Left lobe of liver (tissue), 2 donors: ENCODE measurements at regions not wholly inside any gene's neighbourhood (a gene's known extent, or its start where the extent isn't known, plus 50 kb on each side); places are given as distances from the start of the nearest gene placed in this dataset.

ENCODE experiments used
- ATAC-seq: fragments of 200-7000 bp; cut with Tn5 transposase; one replicate; pipeline ENCODE4 v1.9.1; 2020; ENCODE audit warnings: mild to moderate bottlenecking, moderate library complexity
- DNase-seq: peaks from one replicate; pipeline ENCODE4 v3.0.0-alpha.2; 2020; ENCODE audit warnings: low spot score
- donor health status: DM: no; HTN: no; CAD: no; lungs with moderate emphysema.
- donor health status: DM: no; HTN: yes; CAD: no.

- no peak for ATAC-seq
- DNase-seq, result no peak
Measured at GRCh38 chr5:135127439-135128240, 93.6 kb upstream of the PITX1 start.

DNA sequence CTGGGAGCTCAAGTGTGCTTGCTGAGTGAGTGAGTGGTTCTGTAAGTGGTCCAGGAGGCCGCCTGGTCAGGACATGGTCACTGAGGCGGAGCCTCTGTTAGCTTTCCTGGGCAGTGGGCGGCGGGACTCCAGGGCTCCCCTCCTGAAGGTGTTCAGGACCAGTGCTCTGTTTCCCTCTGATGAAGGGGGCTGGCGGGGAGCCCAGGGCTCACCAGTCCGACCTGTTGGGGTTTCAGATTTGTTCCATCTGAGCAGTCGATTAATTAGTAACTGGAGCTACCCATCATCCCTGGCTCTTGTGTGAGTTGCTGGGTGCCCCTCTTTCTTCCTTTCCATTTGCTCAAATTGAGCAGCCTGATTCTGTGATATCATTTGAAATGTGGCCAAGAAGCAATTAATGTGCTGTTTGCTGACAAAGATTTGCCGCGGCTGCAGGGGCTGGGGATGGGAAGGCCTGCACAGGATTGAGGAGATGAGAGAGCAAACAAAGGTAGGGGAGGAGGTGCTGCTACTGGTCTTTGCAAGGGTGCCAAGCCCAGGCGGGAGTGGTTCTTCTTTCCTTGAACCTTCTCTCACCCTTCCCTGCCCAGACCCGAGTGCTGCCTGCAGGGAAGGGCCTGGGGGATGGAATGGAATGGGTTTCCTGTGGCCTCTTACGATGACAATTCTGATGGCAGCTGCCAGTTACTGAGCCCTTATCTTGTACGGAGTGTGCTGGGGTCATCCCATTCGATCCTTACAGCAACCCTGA is 92.8 kb upstream of the PITX1 start:
- DNase-seq, result no peak
- ATAC-seq, result no peak

- DNase-seq (no peak), ATAC-seq (no peak)
Measured at GRCh38 chr5:135124724-135125123, 90.7 kb upstream of the PITX1 start.

DNA sequence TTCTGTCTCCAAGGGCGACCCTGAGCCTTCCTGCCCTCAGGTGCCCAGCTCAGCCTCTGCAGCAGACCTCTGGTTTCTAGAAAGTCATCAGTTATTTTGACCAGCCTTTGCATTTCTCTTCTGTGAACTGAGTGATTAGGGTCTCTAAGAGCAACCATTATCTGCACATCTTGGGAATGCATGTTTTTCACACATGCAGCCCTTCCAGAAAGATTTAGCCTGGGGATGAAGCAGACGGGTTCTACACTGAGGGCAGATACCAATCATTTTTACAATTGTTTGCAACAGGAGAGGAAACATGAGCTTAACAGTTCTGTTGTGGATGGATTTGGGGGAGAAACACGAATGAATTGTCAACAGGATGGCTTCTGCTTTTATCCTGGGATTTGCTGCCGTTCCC is 90.1 kb upstream of the PITX1 start:
- ATAC-seq, result no peak

DNA sequence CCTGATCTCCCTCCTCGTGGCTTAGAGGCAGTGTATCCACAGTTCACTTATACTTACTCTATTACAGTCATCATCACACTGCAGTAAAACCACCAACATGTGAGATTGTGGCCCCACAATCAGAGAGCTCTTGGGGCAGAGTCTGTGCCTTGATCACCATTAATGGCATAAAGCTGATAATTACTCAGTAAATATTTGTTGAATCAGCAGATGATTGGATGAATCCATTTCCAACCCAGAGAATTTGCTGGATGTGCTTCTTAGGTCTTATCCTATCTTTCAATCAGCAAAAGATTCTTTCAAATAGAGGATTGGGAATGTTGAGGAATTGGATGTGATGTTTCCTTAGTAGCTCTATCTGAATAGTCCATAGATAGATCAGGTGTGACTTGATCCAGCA is 88.8 kb upstream of the PITX1 start:
- DNase-seq (no peak), ATAC-seq (no peak)

More for the DNA sequence above, 90.1 kb upstream of the PITX1 start:
- no peak for DNase-seq

- ATAC-seq (no peak), DNase-seq (no peak)
Measured at GRCh38 chr5:135120951-135121350, 86.9 kb upstream of the PITX1 start.

GRCh38 chr5:135119481-135119880 is 85.5 kb upstream of the PITX1 start:
- ATAC-seq (no peak), DNase-seq (no peak)

GRCh38 chr5:135117590-135117989 is 83.6 kb upstream of the PITX1 start:
- DNase-seq (no peak), ATAC-seq (no peak)

DNA sequence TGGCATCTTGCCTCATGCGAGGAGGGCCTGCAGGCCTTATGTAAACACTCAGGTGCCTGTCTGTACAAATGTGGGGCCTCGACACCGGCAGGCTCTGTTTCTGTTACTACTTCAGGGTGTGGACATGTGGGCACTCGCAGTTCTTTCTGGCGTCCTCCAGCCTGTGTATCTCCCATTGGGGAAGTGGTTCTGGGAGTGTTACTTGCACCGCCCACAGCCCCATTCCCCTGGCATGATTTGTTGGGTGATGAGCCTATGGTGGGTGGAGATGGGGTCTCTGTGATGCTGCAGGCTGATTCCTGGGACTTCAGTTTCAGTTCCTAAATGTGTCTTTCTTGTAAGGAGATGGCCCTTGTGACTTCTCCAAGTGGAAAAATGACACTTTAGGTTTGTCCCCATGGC is 82.1 kb upstream of the PITX1 start:
- DNase-seq, result no peak
- ATAC-seq, result peak; percentile 18

DNA sequence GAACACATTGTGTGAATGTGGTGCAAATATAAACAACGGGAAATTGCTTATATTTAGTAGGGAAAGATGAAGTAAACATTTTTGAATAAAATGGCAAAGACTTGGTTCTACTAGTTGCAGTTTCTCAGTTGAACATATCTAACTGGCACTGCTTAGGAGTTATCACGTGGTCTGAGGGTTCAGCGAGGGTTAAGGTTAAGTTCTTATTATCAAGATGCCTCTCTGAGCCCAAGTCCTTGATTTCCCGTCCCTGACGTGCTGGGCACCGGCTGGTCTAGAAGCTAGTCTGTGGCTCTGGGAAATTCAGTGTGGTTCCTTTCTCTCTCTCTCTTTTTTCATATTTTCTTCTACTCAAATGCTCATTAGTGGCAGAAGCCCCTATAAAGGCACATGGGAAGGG is 81.6 kb upstream of the PITX1 start:
- no peak for DNase-seq
- ATAC-seq, result no peak

GRCh38 chr5:135114759-135115158 is 80.7 kb upstream of the PITX1 start:
- DNase-seq (no peak), ATAC-seq (no peak)

- no peak for ATAC-seq
- no peak for DNase-seq
Measured at GRCh38 chr5:135112008-135112725, 78.1 kb upstream of the PITX1 start.

DNA sequence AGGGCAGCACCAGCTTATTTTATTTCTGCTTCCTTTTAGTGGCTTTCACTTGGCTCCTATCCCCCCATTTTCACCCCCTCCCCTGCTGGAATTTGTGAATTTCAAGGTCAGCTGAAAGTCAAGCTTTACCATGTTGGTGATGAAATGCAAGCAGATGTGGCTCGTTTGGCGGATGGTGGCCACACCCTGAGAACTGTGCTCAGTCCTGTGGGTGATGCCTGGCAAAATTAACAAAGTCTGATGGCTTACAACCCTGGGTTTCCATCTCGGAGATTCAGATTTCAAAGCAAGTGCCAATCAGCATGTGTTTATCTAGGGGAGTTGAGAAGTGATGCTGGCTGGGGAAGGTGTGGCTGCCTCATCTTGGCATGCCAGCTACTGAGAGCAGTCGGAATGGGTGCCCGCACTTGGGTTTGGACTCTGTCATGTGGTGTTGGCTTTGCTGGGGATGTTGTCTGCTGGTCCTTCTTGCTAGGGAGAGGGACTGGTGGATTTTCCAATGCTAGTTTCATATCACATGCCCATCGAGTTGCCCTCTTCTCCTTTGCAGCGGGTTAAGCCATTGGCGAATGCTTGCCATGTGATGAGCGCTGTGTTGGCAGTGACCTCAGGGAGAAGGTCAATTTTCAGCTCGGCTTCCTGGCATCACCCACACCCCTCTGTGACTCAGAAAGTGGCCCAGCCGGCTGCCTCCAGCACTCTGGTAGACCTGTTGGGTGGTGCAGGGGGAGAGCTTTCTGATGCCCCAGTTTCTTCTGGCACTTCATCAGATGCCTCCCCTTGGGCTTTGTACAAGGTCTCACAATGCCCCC is 77.0 kb upstream of the PITX1 start:
- ATAC-seq, result no peak
- DNase-seq, result no peak

DNA sequence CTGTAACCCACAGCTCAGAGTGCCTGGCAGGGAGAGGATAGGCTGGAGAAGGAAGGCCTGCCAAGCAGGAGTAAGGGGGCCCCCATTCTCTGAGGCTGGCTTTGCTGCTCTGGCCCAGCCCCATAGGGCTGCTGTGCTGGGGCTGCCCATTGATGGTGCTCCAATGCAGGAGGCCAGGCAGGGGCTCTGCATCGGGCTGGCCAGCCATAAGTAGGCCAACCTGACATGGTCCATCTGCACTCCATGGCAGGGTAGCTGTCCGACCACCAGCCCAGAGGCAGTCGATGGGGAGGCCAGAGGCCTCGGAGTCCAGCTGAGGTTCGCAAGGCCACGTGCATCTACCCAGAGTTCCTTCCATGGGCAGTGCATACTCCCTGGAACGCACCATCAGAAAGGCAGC is 75.0 kb upstream of the PITX1 start:
- DNase-seq, result no peak
- no peak for ATAC-seq

- no peak for DNase-seq
- no peak for ATAC-seq
Measured at GRCh38 chr5:135108569-135108968, 74.5 kb upstream of the PITX1 start.

- ATAC-seq, result no peak
Measured at GRCh38 chr5:135107986-135108385, 74.0 kb upstream of the PITX1 start.

GRCh38 chr5:135106610-135107471 is 72.8 kb upstream of the PITX1 start:
- DNase-seq (no peak), ATAC-seq (no peak)

More at GRCh38 chr5:135107986-135108385, 74.0 kb upstream of the PITX1 start:
- DNase-seq, result no peak

GRCh38 chr5:135106136-135106535 is 72.1 kb upstream of the PITX1 start:
- ATAC-seq (no peak), DNase-seq (no peak)

DNA sequence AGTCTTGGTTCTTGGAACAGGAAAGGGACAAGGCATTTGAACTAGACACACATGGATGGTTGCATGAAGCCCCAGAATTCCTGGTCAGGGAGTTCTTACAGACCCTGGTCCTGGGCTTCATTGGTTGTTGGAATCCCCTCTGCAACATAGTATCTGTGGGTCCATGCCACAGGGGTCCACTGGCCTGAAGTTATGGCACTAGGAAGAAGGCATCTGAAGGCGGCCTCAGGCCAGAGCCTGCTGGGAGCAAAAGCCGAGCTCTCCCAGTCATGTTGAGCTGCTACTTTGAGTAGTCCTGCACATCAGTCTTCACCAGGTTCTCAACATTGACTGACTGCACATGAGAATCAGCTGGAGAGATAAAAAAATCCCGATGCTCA is 71.1 kb upstream of the PITX1 start:
- no peak for ATAC-seq
- DNase-seq, result no peak

- no peak for ATAC-seq
- DNase-seq, result no peak
Measured at GRCh38 chr5:135103575-135103853, 69.5 kb upstream of the PITX1 start.
